IPS DF 4.7 (cell line): ENCODE measurements at regions not wholly inside any gene's neighbourhood (a gene's known extent, or its start where the extent isn't known, plus 50 kb on each side); places are given as distances from the start of the nearest gene placed in this dataset.

Experiments
- DNase-seq: peaks from one replicate; pipeline ENCODE4 v3.0.0-alpha.2; 2013; ENCODE audit warnings: low spot score; ENCODE audit errors: extremely low read depth

- no peak for DNase-seq
Measured at GRCh38 chr15:27702581-27702980, 396.5 kb downstream of the OCA2 start.

GRCh38 chr15:27701956-27702355 lies 397.2 kb downstream of the OCA2 start:
- no peak for DNase-seq

GRCh38 chr15:27701014-27701413 lies 398.1 kb downstream of the OCA2 start:
- no peak for DNase-seq

- no peak for DNase-seq
Measured at GRCh38 chr15:27699699-27700098, 399.4 kb downstream of the OCA2 start.

- DNase-seq, result no peak
Measured at GRCh38 chr15:27696530-27696929, 402.6 kb downstream of the OCA2 start.

- DNase-seq, result no peak
Measured at GRCh38 chr15:27695726-27696125, 403.4 kb downstream of the OCA2 start.

GRCh38 chr15:27694506-27695087 lies 404.5 kb downstream of the OCA2 start:
- DNase-seq, result no peak

GRCh38 chr15:27693280-27693679 lies 405.8 kb downstream of the OCA2 start:
- no peak for DNase-seq

GRCh38 chr15:27692438-27692837 lies 406.7 kb downstream of the OCA2 start:
- DNase-seq, result no peak

- no peak for DNase-seq
Measured at GRCh38 chr15:27690290-27690689, 408.8 kb downstream of the OCA2 start.

- DNase-seq, result no peak
Measured at GRCh38 chr15:27686971-27687370, 412.1 kb downstream of the OCA2 start.

- no peak for DNase-seq
Measured at GRCh38 chr15:27686369-27686768, 412.7 kb downstream of the OCA2 start.

GRCh38 chr15:27685644-27686043 lies 413.5 kb downstream of the OCA2 start:
- no peak for DNase-seq

- no peak for DNase-seq
Measured at GRCh38 chr15:27683121-27683520, 416.0 kb downstream of the OCA2 start.

- DNase-seq, result no peak
Measured at GRCh38 chr15:27681038-27681437, 418.1 kb downstream of the OCA2 start.

GRCh38 chr15:27679731-27680471 lies 419.2 kb downstream of the OCA2 start:
- no peak for DNase-seq

- DNase-seq, result no peak
Measured at GRCh38 chr15:27679203-27679602, 419.9 kb downstream of the OCA2 start.

GRCh38 chr15:27677951-27678350 lies 421.2 kb downstream of the OCA2 start:
- no peak for DNase-seq

GRCh38 chr15:27676647-27677046 lies 422.5 kb downstream of the OCA2 start:
- no peak for DNase-seq

GRCh38 chr15:27675571-27675970 lies 423.5 kb downstream of the OCA2 start:
- no peak for DNase-seq

GRCh38 chr15:27674826-27675225 lies 424.3 kb downstream of the OCA2 start:
- DNase-seq, result no peak

- DNase-seq, result no peak
Measured at GRCh38 chr15:27673766-27674445, 425.2 kb downstream of the OCA2 start.

GRCh38 chr15:27672537-27672936 lies 426.6 kb downstream of the OCA2 start:
- no peak for DNase-seq
